Keratinocyte (primary cell): ENCODE measurements at regions not wholly inside any gene's neighbourhood (a gene's known extent, or its start where the extent isn't known, plus 50 kb on each side); places are given as distances from the start of the nearest gene placed in this dataset.

Experiments
- DNase-seq: peaks from one replicate; pipeline ENCODE4 v3.0.0-alpha.2; 2011; ENCODE audit warnings: low read depth, missing footprints, low spot score
- FAIRE-seq: peaks from 2 replicates; lab custom pipeline; 2011; peaks lifted over from hg19 to GRCh38; lab: Jason Lieb, UNC
- H2AFZ ChIP-seq: 2 replicates; pipeline ENCODE4 v1.6.0; 2012; ENCODE audit warnings: low read length, control low read depth, inconsistent platforms; ENCODE audit not compliant: control insufficient read depth
- H3K27ac ChIP-seq: 2 replicates; pipeline ENCODE4 v1.5.1; 2011; ENCODE audit warnings: low read length; ENCODE audit not compliant: control insufficient read depth, insufficient read depth
- H3K27me3 ChIP-seq: 3 replicates; pipeline ENCODE4 v1.6.0; 2011; ENCODE audit warnings: low read length; ENCODE audit not compliant: control insufficient read depth, insufficient read depth; ENCODE audit errors: extremely low read depth
- H3K36me3 ChIP-seq, 2 experiments: 2 replicates in 1 of 2; 3 replicates in 1 of 2; pipeline ENCODE4 v1.5.1; 2011; ENCODE audit warnings: low read length in 2 of 2, mild to moderate bottlenecking in 1 of 2; ENCODE audit not compliant: control insufficient read depth in 2 of 2, insufficient read depth in 2 of 2; ENCODE audit errors: extremely low read depth in 1 of 2
- H3K4me1 ChIP-seq: 3 replicates; pipeline ENCODE4 v1.5.1; 2011; ENCODE audit warnings: low read length; ENCODE audit not compliant: control insufficient read depth, insufficient read depth; ENCODE audit errors: extremely low read depth
- H3K4me2 ChIP-seq: 3 replicates; pipeline ENCODE4 v1.6.0; 2011; ENCODE audit warnings: low read depth, low read length; ENCODE audit not compliant: control insufficient read depth, insufficient read depth; ENCODE audit errors: extremely low read depth
- H3K4me3 ChIP-seq, 3 experiments: fragments of 200-600 bp in 1 of 3; sonication (generic) in 1 of 3; 2 replicates in 2 of 3; 3 replicates in 1 of 3; pipeline ENCODE4 v1.5.1; 2011 to 2016; ENCODE audit warnings: low read length in 3 of 3, mild to moderate bottlenecking in 3 of 3, control low read depth in 2 of 3, inconsistent platforms in 1 of 3, low read depth in 1 of 3, mixed read lengths in 1 of 3, mixed run types in 1 of 3, moderate library complexity in 1 of 3; ENCODE audit not compliant: control insufficient read depth in 2 of 3, insufficient read depth in 2 of 3; ENCODE audit errors: extremely low read depth in 1 of 3
- H3K79me2 ChIP-seq: 2 replicates; pipeline ENCODE4 v1.6.0; 2012; ENCODE audit warnings: low read length; ENCODE audit not compliant: control insufficient read depth, insufficient read depth
- H3K9ac ChIP-seq: 3 replicates; pipeline ENCODE4 v1.6.0; 2011; ENCODE audit warnings: low read length; ENCODE audit not compliant: control insufficient read depth, insufficient read depth; ENCODE audit errors: extremely low read depth
- H3K9me1 ChIP-seq: 3 replicates; pipeline ENCODE4 v1.6.0; 2011; ENCODE audit warnings: low read length; ENCODE audit not compliant: control insufficient read depth, insufficient read depth; ENCODE audit errors: extremely low read depth
- H3K9me3 ChIP-seq: 2 replicates; pipeline ENCODE4 v1.5.1; 2012; ENCODE audit warnings: low read depth, low read length; ENCODE audit not compliant: control insufficient read depth
- H4K20me1 ChIP-seq: 3 replicates; pipeline ENCODE4 v1.6.0; 2011; ENCODE audit warnings: low read length; ENCODE audit not compliant: control insufficient read depth, insufficient read depth; ENCODE audit errors: extremely low read depth
- EZH2 ChIP-seq: IDR thresholded peaks from one replicate; pipeline ENCODE4 v1.6.1; 2012; ENCODE audit warnings: inconsistent platforms, mild to moderate bottlenecking, low read length, moderate library complexity
- dilution Hi-C: fragments of 300-500 bp; cut with MboI; formaldehyde crosslinking; loops from one replicate; pipeline ENCODE4 v1.7.0; 2020; ENCODE audit warnings: low sequenced_read_pairs; ENCODE audit not compliant: extremely low pct_ligation_motif_present
- TF ChIP-seq, protein P1 (sequence below), 3 experiments: IDR thresholded peaks in 1 of 3; conservative IDR thresholded peaks in 1 of 3; optimal IDR thresholded peaks in 1 of 3; 2 replicates in 2 of 3; 3 replicates in 1 of 3; pipeline versions ENCODE3 to v1.5.1; 2011; ENCODE audit warnings: low read length in 3 of 3, mild to moderate bottlenecking in 3 of 3, moderate library complexity in 2 of 3, control low read depth in 1 of 3, inconsistent platforms in 1 of 3; ENCODE audit not compliant: insufficient read depth in 2 of 3; ENCODE audit errors: extremely low read depth in 1 of 3

DNA sequence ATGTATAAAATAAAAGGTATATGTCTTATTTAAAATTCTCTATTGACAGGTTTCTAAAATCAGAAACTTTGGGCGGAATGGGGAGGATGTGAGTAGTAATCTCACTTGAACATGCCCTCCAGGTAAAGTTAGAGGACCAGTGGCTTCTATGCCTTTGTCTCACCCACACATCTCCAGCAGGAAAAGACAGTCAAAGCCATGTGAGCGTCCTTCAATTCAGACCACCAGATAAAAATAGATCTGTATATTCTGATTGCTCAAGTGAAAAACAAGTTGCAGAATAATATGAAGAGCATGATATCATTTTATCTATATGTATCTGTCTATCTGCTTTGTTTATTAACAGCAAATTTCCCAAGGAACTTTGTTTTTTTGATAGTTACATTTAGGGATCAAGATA, 152.2 kb downstream of the TMCO5A start:
- no peak for FAIRE-seq
- no peak overlapping the region for H2AFZ ChIP-seq
- dilution Hi-C loops = no loop called here

DNA sequence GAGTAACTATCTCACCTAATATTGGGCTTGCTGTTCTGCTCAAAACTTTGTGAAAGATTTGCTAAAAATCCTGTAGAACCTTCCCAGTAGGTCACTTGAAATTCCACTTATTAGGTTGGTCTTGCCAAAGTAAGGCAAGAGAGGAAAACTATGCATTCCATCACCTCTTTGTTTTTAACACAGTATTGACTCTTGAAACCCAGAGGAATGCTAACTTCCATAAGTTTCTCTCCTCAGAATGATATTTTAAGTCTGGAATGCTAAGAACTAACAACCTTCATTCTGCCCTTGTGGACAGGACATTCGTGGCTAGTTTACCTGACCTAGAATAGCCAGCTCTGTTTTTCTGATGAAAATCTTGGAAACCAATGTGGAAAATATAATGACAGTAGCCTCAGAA, 154.5 kb downstream of the TMCO5A start:
- FAIRE-seq = no peak
- Histone ChIP-seq H4K20me1 (no peaks in the 10 kb centered on the region), H3K79me2 (no peaks in the 10 kb centered on the region), H3K4me3 (no peak overlapping the region), H3K9me3 (no peaks in the 10 kb centered on the region), H3K9me1 (no peaks in the 10 kb centered on the region), H2AFZ (no peak overlapping the region), H3K4me1 (peaks cover 6% of the 10 kb centered on the region), H3K36me3 (no peaks in the 10 kb centered on the region), H3K27me3 (no peaks in the 10 kb centered on the region), H3K27ac (no peak overlapping the region), H3K9ac (no peak overlapping the region), H3K4me2 (no peak overlapping the region)
- TF ChIP-seq EZH2 = no peak
- TF ChIP-seq, protein P1, sequence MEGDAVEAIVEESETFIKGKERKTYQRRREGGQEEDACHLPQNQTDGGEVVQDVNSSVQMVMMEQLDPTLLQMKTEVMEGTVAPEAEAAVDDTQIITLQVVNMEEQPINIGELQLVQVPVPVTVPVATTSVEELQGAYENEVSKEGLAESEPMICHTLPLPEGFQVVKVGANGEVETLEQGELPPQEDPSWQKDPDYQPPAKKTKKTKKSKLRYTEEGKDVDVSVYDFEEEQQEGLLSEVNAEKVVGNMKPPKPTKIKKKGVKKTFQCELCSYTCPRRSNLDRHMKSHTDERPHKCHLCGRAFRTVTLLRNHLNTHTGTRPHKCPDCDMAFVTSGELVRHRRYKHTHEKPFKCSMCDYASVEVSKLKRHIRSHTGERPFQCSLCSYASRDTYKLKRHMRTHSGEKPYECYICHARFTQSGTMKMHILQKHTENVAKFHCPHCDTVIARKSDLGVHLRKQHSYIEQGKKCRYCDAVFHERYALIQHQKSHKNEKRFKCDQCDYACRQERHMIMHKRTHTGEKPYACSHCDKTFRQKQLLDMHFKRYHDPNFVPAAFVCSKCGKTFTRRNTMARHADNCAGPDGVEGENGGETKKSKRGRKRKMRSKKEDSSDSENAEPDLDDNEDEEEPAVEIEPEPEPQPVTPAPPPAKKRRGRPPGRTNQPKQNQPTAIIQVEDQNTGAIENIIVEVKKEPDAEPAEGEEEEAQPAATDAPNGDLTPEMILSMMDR (optimal IDR thresholded peaks at IDR 0.05 in 1 of 3, IDR thresholded peaks at IDR 0.05 in 1 of 3, conservative IDR thresholded peaks at IDR 0.05 in 1 of 3; ENCODE audit: extremely low read depth in 1 of 3, insufficient read depth in 2 of 3, low read length in 3 of 3) = no peak
- dilution Hi-C loops = no loop called here
- DNase-seq = no peak

More for the DNA sequence above, 152.2 kb downstream of the TMCO5A start:
- TF ChIP-seq, protein P1 (optimal IDR thresholded peaks at IDR 0.05 in 1 of 3, IDR thresholded peaks at IDR 0.05 in 1 of 3, conservative IDR thresholded peaks at IDR 0.05 in 1 of 3; ENCODE audit: extremely low read depth in 1 of 3, insufficient read depth in 2 of 3, low read length in 3 of 3) = no peak
- no peak for TF ChIP-seq EZH2
- Histone ChIP-seq H3K4me1 (peaks cover 6% of the 10 kb centered on the region), H3K36me3 (no peaks in the 10 kb centered on the region), H3K4me2 (no peak overlapping the region), H4K20me1 (no peaks in the 10 kb centered on the region), H3K9me3 (no peaks in the 10 kb centered on the region), H3K9ac (no peak overlapping the region), H3K4me3 (no peak overlapping the region), H3K27me3 (no peaks in the 10 kb centered on the region), H3K79me2 (no peaks in the 10 kb centered on the region), H3K27ac (no peak overlapping the region), H3K9me1 (no peaks in the 10 kb centered on the region)
- no peak for DNase-seq
